ENCODE measurements at regions not wholly inside any gene's neighbourhood (a gene's known extent, or its start where the extent isn't known, plus 50 kb on each side); places are given as distances from the start of the nearest gene placed in this dataset.

DNA sequence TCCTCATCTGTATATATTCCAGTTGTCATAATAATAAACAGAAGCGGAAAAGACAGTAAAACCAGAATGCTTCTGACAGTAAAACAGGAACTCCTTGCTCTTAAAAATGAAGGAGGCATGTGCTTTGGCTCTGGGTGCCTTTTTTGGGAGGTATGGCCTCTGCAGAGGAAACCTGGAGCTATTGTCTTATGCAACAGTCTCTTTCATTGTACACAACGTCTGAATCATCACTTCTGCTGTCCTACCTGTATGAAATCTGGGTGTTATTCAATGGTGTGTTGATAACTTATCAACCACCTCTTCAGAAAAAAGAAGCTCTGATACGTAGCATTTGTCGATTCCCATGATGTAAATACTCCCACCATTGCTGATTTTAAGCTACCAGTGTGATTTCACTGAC, 64.8 kb downstream of the CDCA7 start:
- H3K4me3 ChIP-seq (ENCODE audit: low read depth in 1 of 2, low read length in 2 of 2): no peak overlapping the region
- H3K9ac ChIP-seq (ENCODE audit: low read depth, low read length): no peak overlapping the region
- H4K20me1 ChIP-seq (ENCODE audit: insufficient read depth, low read length): no peaks in the 10 kb centered on the region
- DNase-seq: no peak
- H3K27ac ChIP-seq (ENCODE audit: low read length): no peak overlapping the region
- no peaks in the 10 kb centered on the region for H3K4me1 ChIP-seq (ENCODE audit: insufficient read depth, low read length)
- H3K9me3 ChIP-seq (ENCODE audit: insufficient read depth, low read length, severe bottlenecking): no peaks in the 10 kb centered on the region
- no peak for ATAC-seq (ENCODE audit: insufficient read depth, low read depth)
- no peak overlapping the region for H2AFZ ChIP-seq (ENCODE audit: low read depth, low read length)
- TF ChIP-seq, protein P1, sequence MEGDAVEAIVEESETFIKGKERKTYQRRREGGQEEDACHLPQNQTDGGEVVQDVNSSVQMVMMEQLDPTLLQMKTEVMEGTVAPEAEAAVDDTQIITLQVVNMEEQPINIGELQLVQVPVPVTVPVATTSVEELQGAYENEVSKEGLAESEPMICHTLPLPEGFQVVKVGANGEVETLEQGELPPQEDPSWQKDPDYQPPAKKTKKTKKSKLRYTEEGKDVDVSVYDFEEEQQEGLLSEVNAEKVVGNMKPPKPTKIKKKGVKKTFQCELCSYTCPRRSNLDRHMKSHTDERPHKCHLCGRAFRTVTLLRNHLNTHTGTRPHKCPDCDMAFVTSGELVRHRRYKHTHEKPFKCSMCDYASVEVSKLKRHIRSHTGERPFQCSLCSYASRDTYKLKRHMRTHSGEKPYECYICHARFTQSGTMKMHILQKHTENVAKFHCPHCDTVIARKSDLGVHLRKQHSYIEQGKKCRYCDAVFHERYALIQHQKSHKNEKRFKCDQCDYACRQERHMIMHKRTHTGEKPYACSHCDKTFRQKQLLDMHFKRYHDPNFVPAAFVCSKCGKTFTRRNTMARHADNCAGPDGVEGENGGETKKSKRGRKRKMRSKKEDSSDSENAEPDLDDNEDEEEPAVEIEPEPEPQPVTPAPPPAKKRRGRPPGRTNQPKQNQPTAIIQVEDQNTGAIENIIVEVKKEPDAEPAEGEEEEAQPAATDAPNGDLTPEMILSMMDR (IDR thresholded peaks at IDR 0.05; ENCODE audit: borderline replicate concordance, extremely low read depth, low read length, poor library complexity, severe bottlenecking): no peak
- no peak for TF ChIP-seq EZH2 (IDR thresholded peaks at IDR 0.05; ENCODE audit: borderline replicate concordance, low read depth, low read length, severe bottlenecking)
- H3K79me2 ChIP-seq (ENCODE audit: insufficient read depth, low read length): no peaks in the 10 kb centered on the region
- no peaks in the 10 kb centered on the region for H3K27me3 ChIP-seq (ENCODE audit: insufficient read depth, low read length, poor library complexity)
- H3K4me2 ChIP-seq (ENCODE audit: insufficient read depth, low read length): no peak overlapping the region
- H3K36me3 ChIP-seq (ENCODE audit: insufficient read depth, low read length): no peaks in the 10 kb centered on the region

DNA sequence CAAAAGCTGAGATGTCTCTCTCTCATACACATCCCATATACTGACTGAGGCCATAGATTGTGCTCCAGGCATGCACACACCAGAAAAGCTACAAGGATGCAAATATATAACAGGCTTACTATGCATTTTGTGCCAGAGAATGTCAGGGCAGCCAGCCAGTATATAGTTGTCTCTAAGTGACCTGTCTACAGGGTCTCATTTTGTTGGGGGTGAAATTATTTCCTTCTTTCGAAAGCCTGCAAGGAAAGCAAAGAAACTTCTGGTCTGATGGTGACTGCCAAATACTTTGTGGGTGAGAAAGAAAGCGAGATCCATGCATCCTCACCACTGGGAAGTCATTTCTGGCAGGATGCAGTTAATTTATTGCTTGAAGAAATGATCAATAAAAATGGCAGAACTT, 70.2 kb downstream of the CDCA7 start:
- ATAC-seq (ENCODE audit: insufficient read depth, low read depth): no peak
- no peak overlapping the region for H3K9ac ChIP-seq (ENCODE audit: low read depth, low read length)
- H3K36me3 ChIP-seq (ENCODE audit: insufficient read depth, low read length): no peaks in the 10 kb centered on the region
- no peak overlapping the region for H3K4me3 ChIP-seq (ENCODE audit: low read depth in 1 of 2, low read length in 2 of 2)
- DNase-seq: no peak
- H3K4me1 ChIP-seq (ENCODE audit: insufficient read depth, low read length): no peaks in the 10 kb centered on the region
- H3K9me3 ChIP-seq (ENCODE audit: insufficient read depth, low read length, severe bottlenecking): no peaks in the 10 kb centered on the region
- no peaks in the 10 kb centered on the region for H3K79me2 ChIP-seq (ENCODE audit: insufficient read depth, low read length)
- no peak overlapping the region for H2AFZ ChIP-seq (ENCODE audit: low read depth, low read length)
- no peaks in the 10 kb centered on the region for H3K27me3 ChIP-seq (ENCODE audit: insufficient read depth, low read length, poor library complexity)
- no peak overlapping the region for H3K27ac ChIP-seq (ENCODE audit: low read length)
- no peaks in the 10 kb centered on the region for H4K20me1 ChIP-seq (ENCODE audit: insufficient read depth, low read length)
- no peak overlapping the region for H3K4me2 ChIP-seq (ENCODE audit: insufficient read depth, low read length)
- TF ChIP-seq EZH2 (IDR thresholded peaks at IDR 0.05; ENCODE audit: borderline replicate concordance, low read depth, low read length, severe bottlenecking): no peak
- TF ChIP-seq, protein P1 (IDR thresholded peaks at IDR 0.05; ENCODE audit: borderline replicate concordance, extremely low read depth, low read length, poor library complexity, severe bottlenecking): no peak

DNA sequence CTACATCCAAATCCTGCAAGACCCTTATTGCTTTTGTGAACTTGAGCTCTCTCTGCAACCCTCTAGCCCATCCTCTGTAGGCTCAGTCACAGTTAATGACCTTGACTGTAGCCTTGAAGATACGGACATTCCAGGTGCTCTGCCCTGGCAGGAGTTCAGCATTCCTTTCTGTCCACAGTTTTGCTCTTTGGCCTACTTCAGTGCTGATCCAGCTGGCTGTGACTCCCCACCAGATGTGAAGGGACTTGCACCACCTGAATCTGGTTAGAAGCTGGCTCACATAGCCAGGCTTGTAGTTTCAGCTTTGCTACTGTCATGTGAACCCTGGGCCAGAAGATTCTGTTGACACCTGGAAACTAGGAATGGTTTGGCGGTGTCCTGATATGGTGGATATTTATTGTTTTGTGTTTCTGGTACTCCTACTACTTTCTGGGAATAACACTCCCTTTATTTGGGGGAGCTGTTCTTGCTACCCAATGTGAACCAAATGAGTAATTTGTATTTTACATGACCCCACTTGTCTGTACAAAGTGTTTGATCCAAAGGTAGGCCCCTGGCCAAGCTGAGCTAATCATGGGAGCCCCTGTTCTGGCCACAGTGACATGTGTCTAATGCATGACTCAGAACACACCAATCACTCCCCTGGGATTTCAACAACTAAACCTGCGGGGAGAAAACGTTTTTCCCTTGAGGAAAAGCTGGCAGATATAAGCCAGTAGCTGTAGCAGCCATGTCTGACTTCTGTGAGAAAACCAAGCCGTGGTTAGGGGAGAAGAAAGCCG, 73.4 kb downstream of the CDCA7 start:
- no peaks in the 10 kb centered on the region for H3K9me3 ChIP-seq (ENCODE audit: insufficient read depth, low read length, severe bottlenecking)
- H3K27ac ChIP-seq (ENCODE audit: low read length): no peak overlapping the region
- no peak overlapping the region for H3K9ac ChIP-seq (ENCODE audit: low read depth, low read length)
- TF ChIP-seq, protein P1 (IDR thresholded peaks at IDR 0.05; ENCODE audit: borderline replicate concordance, extremely low read depth, low read length, poor library complexity, severe bottlenecking): no peak
- no peak for TF ChIP-seq EZH2 (IDR thresholded peaks at IDR 0.05; ENCODE audit: borderline replicate concordance, low read depth, low read length, severe bottlenecking)
- H3K36me3 ChIP-seq (ENCODE audit: insufficient read depth, low read length): no peaks in the 10 kb centered on the region
- H4K20me1 ChIP-seq (ENCODE audit: insufficient read depth, low read length): no peaks in the 10 kb centered on the region
- DNase-seq (no peak), ATAC-seq (ENCODE audit: insufficient read depth, low read depth) (no peak)
- H3K4me3 ChIP-seq (ENCODE audit: low read depth in 1 of 2, low read length in 2 of 2): no peak overlapping the region
- no peaks in the 10 kb centered on the region for H3K79me2 ChIP-seq (ENCODE audit: insufficient read depth, low read length)
- peaks cover 4% of the 10 kb centered on the region for H3K27me3 ChIP-seq (ENCODE audit: insufficient read depth, low read length, poor library complexity)
- no peak overlapping the region for H3K4me2 ChIP-seq (ENCODE audit: insufficient read depth, low read length)
- H3K4me1 ChIP-seq (ENCODE audit: insufficient read depth, low read length): no peaks in the 10 kb centered on the region
- no peak overlapping the region for H2AFZ ChIP-seq (ENCODE audit: low read depth, low read length)

All from DND-41 (cell line).